ENCODE measurements at regions not wholly inside any gene's neighbourhood (a gene's known extent, or its start where the extent isn't known, plus 50 kb on each side); places are given as distances from the start of the nearest gene placed in this dataset.

DNA sequence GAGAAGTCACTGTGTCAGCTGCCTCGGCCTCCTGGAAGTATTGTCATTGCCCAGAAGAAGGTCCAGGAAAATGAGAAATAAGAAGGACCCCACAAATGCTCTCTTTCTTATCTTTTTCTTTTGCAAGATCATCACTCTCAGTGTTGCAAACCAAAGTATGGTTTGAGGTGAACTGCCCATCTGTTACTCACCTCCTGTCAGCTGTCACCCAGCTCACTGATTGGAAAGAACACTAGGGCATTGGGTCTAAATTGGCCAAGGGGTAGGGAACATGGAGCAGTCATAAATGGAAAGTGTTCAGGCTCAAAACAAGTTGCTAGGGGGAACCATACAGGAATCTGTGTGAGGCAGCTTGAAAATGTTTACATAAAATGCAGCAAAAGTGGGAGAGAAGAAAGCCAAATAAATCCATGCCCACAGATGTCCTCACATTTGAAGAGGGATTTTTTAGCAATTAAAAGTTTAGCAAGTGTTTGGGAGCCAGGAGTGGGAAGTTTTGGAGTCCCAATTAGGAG lies 431.2 kb upstream of the THBS1 start:
- Histone ChIP-seq H3K4me3 (ENCODE audit: low read depth, low read length) (no peak overlapping the region), H3K36me3 (replicated peaks) (no peaks in the 10 kb centered on the region), H3K27ac (no peak overlapping the region), H3K27me3 (replicated peaks) (no peaks in the 10 kb centered on the region)
- TF ChIP-seq, protein P1, sequence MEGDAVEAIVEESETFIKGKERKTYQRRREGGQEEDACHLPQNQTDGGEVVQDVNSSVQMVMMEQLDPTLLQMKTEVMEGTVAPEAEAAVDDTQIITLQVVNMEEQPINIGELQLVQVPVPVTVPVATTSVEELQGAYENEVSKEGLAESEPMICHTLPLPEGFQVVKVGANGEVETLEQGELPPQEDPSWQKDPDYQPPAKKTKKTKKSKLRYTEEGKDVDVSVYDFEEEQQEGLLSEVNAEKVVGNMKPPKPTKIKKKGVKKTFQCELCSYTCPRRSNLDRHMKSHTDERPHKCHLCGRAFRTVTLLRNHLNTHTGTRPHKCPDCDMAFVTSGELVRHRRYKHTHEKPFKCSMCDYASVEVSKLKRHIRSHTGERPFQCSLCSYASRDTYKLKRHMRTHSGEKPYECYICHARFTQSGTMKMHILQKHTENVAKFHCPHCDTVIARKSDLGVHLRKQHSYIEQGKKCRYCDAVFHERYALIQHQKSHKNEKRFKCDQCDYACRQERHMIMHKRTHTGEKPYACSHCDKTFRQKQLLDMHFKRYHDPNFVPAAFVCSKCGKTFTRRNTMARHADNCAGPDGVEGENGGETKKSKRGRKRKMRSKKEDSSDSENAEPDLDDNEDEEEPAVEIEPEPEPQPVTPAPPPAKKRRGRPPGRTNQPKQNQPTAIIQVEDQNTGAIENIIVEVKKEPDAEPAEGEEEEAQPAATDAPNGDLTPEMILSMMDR (IDR thresholded peaks at IDR 0.05; ENCODE audit: low read depth, low read length, missing control alignments), result no peak
- no peak for DNase-seq
- in situ Hi-C loops (cut with HindIII; ENCODE audit: low pct_ligation_motif_present, low sequenced_read_pairs), result no loop called here

DNA sequence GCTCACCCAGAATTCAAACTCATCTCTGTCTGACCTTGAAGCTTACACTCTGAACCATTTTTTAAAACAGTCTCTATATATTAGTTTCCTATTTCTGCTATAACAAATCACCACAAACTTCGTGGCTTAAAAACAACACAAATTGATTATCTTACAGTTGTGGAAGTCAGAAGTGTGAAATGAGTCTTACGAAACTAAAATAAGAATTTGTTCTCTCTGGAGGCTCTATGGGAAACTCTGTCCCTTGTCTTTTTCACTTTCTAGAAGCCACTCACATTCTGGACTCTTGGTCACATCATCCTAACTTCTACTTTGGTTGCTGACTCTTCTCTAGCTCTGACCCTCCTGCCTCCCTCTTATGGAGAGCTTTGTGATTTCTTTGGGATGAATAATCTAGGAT lies 429.3 kb upstream of the THBS1 start:
- TF ChIP-seq, protein P1 (IDR thresholded peaks at IDR 0.05; ENCODE audit: low read depth, low read length, missing control alignments), result no peak
- no peaks in the 10 kb centered on the region for H3K27me3 ChIP-seq (replicated peaks)
- DNase-seq, result no peak
- H3K27ac ChIP-seq, result no peak overlapping the region
- in situ Hi-C loops (cut with HindIII; ENCODE audit: low pct_ligation_motif_present, low sequenced_read_pairs), result no loop called here
- H3K4me3 ChIP-seq (ENCODE audit: low read depth, low read length), result no peak overlapping the region
- H3K36me3 ChIP-seq (replicated peaks), result no peaks in the 10 kb centered on the region

DNA sequence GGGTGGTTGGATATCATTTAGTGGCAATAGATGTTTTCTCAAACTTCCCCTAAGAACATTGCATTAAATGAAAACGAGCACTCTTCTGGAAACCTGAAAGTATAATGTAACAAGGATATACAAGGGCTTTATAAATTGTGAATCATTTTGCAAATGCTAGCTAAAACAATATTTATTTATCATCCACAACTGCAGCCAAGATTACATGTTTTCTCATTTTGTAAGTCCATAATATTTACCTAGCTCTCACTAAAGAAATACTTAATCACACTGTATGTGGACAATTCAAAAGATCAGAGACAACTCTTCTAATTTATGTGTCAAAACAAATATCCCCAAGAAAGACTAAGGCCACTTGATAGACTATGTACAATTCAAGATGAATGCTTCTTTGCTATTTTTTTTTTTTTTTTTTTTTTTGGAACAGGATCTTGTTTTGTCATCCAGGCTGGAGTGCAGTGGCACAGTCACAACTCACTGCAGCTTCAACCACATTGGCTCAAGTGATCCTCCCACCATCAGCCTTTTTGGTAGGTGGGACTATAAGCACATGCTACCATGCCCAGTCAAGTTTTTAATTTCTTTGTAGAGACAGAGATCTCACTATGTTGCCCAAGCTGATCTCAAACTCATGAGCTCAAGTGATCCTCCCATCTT lies 427.7 kb upstream of the THBS1 start:
- TF ChIP-seq, protein P1 (IDR thresholded peaks at IDR 0.05; ENCODE audit: low read depth, low read length, missing control alignments), result no peak
- Histone ChIP-seq H3K4me3 (ENCODE audit: low read depth, low read length) (no peak overlapping the region), H3K27ac (no peak overlapping the region), H3K36me3 (replicated peaks) (no peaks in the 10 kb centered on the region), H3K27me3 (replicated peaks) (no peaks in the 10 kb centered on the region)
- in situ Hi-C loops (cut with HindIII; ENCODE audit: low pct_ligation_motif_present, low sequenced_read_pairs), result no loop called here
- DNase-seq, result no peak

DNA sequence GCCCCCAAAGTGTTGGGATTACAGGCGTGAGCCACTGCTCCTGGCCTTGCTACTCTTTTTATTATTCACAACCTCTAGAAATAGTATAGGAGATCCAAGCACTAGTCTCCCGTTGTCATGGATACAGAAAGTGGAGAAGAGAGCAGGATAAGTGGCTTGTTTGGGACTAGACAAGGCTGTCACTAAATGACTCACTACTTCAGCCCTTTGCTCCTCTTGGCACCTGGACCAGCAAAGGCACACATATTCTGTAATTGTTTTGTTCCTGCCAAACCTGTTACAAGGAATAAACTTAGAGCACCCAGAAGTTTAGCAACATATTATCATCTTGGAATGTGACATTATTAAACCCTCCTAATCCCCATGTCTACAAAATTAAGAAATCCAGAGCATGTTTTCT lies 427.2 kb upstream of the THBS1 start:
- TF ChIP-seq, protein P1 (IDR thresholded peaks at IDR 0.05; ENCODE audit: low read depth, low read length, missing control alignments), result no peak
- in situ Hi-C loops (cut with HindIII; ENCODE audit: low pct_ligation_motif_present, low sequenced_read_pairs), result no loop called here
- no peaks in the 10 kb centered on the region for H3K36me3 ChIP-seq (replicated peaks)
- no peaks in the 10 kb centered on the region for H3K27me3 ChIP-seq (replicated peaks)
- DNase-seq, result no peak
- no peak overlapping the region for H3K4me3 ChIP-seq (ENCODE audit: low read depth, low read length)
- no peak overlapping the region for H3K27ac ChIP-seq

DNA sequence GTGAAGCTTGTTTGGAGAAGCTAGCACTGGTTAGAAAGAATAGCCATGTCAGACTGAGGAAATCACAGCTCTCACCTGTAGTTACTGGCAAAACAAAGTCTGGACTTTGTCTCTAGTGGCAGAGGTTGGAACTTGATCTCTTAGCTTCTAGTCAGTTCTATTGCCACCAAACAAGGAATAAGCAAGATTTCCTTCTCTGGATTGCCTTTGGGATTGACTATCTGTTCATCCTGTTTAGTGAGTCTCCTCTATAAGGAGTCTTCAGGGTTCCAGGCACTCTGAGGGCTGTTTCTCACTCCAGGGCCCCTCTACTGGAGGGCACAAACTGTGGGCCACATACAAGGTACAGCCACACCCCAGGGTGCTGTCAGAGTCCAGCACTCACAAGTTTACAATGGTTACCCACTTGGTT lies 426.6 kb upstream of the THBS1 start:
- TF ChIP-seq, protein P1 (IDR thresholded peaks at IDR 0.05; ENCODE audit: low read depth, low read length, missing control alignments), result peak; percentile 29
- Histone ChIP-seq H3K4me3 (ENCODE audit: low read depth, low read length) (no peak overlapping the region), H3K36me3 (replicated peaks) (no peaks in the 10 kb centered on the region), H3K27ac (no peak overlapping the region), H3K27me3 (replicated peaks) (no peaks in the 10 kb centered on the region)
- in situ Hi-C loops (cut with HindIII; ENCODE audit: low pct_ligation_motif_present, low sequenced_read_pairs), result no loop called here
- DNase-seq, result no peak

DNA sequence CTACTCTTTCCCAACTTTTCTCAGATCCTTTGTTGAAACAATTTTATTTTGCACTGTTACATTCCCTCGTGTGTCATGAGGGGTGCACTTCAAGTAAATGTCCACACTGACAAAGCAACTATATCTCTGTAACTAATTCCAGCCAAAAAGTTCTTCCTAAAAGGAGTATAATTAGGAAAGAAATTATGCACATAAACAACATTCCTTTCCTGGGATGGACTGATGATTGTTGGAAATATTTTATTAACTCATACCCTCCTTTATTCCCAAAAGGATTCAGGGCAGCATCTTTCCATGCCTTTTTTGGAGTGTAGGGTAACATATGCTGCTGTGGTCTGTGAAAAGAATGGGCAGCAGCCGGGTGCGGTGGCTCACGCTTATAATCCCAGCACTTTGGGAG lies 426.1 kb upstream of the THBS1 start:
- Histone ChIP-seq H3K4me3 (ENCODE audit: low read depth, low read length) (no peak overlapping the region), H3K27me3 (replicated peaks) (no peaks in the 10 kb centered on the region), H3K27ac (no peak overlapping the region), H3K36me3 (replicated peaks) (no peaks in the 10 kb centered on the region)
- TF ChIP-seq, protein P1 (IDR thresholded peaks at IDR 0.05; ENCODE audit: low read depth, low read length, missing control alignments), result no peak
- in situ Hi-C loops (cut with HindIII; ENCODE audit: low pct_ligation_motif_present, low sequenced_read_pairs), result no loop called here
- no peak for DNase-seq

Measured in brain microvascular endothelial cell (primary cell).